Activated CD8-positive, alpha-beta T cell treated with anti-CD3 and anti-CD28 coated beads for 36 hours (primary cell): ENCODE measurements at regions not wholly inside any gene's neighbourhood (a gene's known extent, or its start where the extent isn't known, plus 50 kb on each side); places are given as distances from the start of the nearest gene placed in this dataset.

Experiments
- ATAC-seq: fragments of 200-7000 bp; cut with Tn5 transposase; one replicate; pipeline ENCODE4 v1.10.0; 2021; ENCODE audit warnings: mild to moderate bottlenecking, moderate library complexity
- CTCF ChIA-PET: fragments of 350-600 bp; sonication (Branson Sonifier 250); formaldehyde crosslinking; loops from one replicate; lab custom pipeline; 2021; ENCODE audit warnings: antibody characterized with exemption; lab: Charles Lee
- POLR2A ChIA-PET: fragments of 350-600 bp; sonication (Branson Sonifier 250); formaldehyde crosslinking; loops from one replicate; lab custom pipeline; 2021; ENCODE audit warnings: antibody characterized with exemption; lab: Charles Lee
- DNase-seq: peaks from one replicate; pipeline ENCODE4 v3.0.0-alpha.2; 2020
- H3K27ac Mint-ChIP-seq: one replicate; pipeline ENCODE4 v1.8.0; 2021; ENCODE audit warnings: mild to moderate bottlenecking, mixed read lengths
- H3K27me3 Mint-ChIP-seq: one replicate; pipeline ENCODE4 v1.8.0; 2021; ENCODE audit warnings: mixed read lengths
- H3K36me3 Mint-ChIP-seq: one replicate; pipeline ENCODE4 v1.8.0; 2021; ENCODE audit warnings: low read depth, mixed read lengths
- H3K4me1 Mint-ChIP-seq: one replicate; pipeline ENCODE4 v1.8.0; 2021; ENCODE audit warnings: low read depth, mixed read lengths
- H3K4me3 Mint-ChIP-seq: one replicate; pipeline ENCODE4 v1.8.0; 2021; ENCODE audit warnings: mild to moderate bottlenecking, moderate library complexity, mixed read lengths
- H3K9me3 Mint-ChIP-seq: one replicate; pipeline ENCODE4 v1.8.0; 2021; ENCODE audit warnings: mixed read lengths
- intact Hi-C: fragments of 100-400 bp; cut with micrococcal nuclease; formaldehyde crosslinking; loops from one replicate; pipeline ENCODE4 v1.10.0; 2022
- TF ChIP-seq, protein P1 (sequence below): fragments of 200-600 bp; IDR thresholded peaks from one replicate; pipeline ENCODE4 v1.8.0; 2022; ENCODE audit warnings: antibody characterized with exemption, mild to moderate bottlenecking

DNA sequence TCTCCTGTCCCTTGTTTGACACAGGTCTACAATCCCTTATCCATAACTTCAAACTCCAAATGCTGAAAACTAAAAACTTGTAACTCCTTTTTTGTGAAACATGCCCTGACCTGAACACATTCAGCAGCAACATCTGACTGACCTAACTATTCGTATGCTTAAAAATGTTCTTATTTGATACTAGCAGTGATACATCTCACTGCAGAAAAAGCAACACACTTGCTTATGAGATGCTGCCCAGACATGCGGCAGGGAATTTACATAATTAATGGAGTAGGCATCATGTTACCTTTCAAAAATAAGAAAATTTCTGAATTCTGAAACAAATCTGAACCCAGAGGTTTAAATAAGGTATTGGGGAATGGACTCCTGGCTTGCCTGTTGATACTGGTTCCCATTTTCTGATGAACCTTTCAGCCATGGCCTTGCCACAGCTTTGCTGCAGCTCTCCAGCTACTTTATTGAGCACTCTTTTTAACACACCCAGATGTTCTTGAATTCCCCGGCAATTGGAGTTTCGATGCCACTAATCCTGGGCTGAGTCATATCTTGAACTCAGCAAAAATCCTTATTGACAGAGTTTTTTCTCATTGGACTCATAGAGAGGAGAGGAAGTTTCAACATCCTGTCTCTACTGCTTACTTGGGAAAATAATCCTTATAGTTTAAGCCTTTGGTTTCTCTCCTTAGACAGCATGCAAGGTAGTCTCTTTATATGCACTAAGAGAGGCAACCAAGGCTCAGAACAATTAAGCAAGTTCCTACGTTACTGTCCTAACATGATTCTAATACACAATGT is 296.6 kb upstream of the LMCD1 start:
- Mint-ChIP-seq H3K4me1 (no peaks in the 10 kb centered on the region), H3K27ac (no peak overlapping the region), H3K4me3 (no peak overlapping the region), H3K27me3 (peaks cover 4% of the 10 kb centered on the region), H3K9me3 (no peaks in the 10 kb centered on the region), H3K36me3 (no peaks in the 10 kb centered on the region)
- TF ChIP-seq, protein P1, sequence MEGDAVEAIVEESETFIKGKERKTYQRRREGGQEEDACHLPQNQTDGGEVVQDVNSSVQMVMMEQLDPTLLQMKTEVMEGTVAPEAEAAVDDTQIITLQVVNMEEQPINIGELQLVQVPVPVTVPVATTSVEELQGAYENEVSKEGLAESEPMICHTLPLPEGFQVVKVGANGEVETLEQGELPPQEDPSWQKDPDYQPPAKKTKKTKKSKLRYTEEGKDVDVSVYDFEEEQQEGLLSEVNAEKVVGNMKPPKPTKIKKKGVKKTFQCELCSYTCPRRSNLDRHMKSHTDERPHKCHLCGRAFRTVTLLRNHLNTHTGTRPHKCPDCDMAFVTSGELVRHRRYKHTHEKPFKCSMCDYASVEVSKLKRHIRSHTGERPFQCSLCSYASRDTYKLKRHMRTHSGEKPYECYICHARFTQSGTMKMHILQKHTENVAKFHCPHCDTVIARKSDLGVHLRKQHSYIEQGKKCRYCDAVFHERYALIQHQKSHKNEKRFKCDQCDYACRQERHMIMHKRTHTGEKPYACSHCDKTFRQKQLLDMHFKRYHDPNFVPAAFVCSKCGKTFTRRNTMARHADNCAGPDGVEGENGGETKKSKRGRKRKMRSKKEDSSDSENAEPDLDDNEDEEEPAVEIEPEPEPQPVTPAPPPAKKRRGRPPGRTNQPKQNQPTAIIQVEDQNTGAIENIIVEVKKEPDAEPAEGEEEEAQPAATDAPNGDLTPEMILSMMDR, result no peak
- CTCF ChIA-PET, result no interaction called here
- intact Hi-C loops, result no loop called here
- no peak for ATAC-seq
- POLR2A ChIA-PET, result no interaction called here
- no peak for DNase-seq

DNA sequence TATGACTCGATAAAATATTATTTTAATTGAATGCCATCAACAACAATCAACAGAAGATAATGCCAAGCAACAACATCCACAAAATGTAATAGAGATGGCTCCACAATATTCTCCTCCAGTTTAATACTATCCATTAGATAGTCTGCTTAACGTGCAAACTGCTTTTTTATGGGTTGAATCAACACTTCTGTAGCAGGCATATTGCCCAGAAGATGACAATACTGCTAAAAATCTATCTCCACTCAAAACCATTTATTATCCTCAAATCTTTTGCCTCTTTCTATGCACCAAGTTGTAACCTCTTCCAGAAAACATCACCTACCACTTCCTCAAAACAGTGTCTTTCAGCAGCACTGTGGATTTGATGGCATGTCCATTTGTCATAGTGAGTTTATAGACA is 295.7 kb upstream of the LMCD1 start:
- intact Hi-C loops, result no loop called here
- DNase-seq, result no peak
- TF ChIP-seq, protein P1, result no peak
- CTCF ChIA-PET, result no interaction called here
- H3K9me3 Mint-ChIP-seq, result no peaks in the 10 kb centered on the region
- no peaks in the 10 kb centered on the region for H3K4me1 Mint-ChIP-seq
- H3K27ac Mint-ChIP-seq, result no peak overlapping the region
- no peak for ATAC-seq
- H3K36me3 Mint-ChIP-seq, result no peaks in the 10 kb centered on the region
- POLR2A ChIA-PET, result no interaction called here
- H3K27me3 Mint-ChIP-seq, result peaks cover 6% of the 10 kb centered on the region
- no peak overlapping the region for H3K4me3 Mint-ChIP-seq

DNA sequence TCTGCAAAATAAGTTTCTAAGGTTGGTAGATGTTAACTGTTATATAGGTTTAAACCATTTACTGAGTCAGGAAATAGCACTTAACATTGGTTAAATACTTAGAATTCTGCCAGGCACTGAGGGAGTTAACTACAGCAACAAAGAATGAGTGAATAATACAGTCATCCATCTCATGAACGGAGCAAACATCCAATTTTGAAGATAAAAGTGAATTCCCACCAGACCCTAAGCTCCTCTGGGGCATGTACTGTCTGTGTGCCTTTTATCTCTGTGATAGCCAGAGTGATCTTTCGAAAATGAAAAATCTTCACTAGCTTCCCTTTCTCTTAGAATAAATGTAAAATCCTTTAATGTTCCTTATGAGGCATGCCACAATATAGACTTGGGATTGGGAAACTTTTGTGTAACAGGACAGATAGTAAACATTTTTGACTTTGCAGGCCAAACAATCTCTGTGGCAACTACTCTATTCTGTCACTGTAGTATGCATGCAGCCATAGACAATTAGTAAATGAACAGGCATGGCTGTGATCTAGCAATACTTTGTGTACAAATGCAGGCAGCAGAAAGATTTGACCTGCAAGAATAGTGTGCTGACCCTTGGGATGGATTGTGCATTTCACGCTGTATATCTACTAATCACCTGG is 294.5 kb upstream of the LMCD1 start:
- no peak for ATAC-seq
- CTCF ChIA-PET, result no interaction called here

DNA sequence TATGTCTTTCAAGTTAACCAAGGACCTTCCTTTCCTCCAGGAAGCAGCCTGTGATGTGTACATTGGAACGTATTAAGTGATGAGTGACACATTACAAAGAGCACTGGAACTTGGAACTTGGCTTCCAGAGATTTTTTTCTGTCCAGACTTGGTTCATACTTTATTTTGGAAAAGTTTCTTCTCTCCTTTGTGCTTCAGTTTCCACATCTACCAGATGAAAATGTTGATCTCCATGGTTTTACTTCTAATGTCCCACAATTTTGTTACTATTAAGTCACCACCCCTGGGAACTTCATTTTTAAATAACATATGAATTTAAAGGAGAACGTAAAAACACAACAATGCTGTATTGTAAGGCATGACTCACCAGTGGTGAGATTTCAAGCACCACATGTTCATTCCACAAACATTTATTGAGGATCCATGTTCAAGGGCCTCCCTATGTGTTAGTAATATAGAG is 290.7 kb upstream of the LMCD1 start:
- intact Hi-C loops, result no loop called here
- no peak for ATAC-seq
- POLR2A ChIA-PET, result no interaction called here

More for the DNA sequence above, 294.5 kb upstream of the LMCD1 start:
- POLR2A ChIA-PET, result no interaction called here
- no peak overlapping the region for H3K27ac Mint-ChIP-seq
- no peaks in the 10 kb centered on the region for H3K36me3 Mint-ChIP-seq
- H3K4me1 Mint-ChIP-seq, result no peaks in the 10 kb centered on the region
- DNase-seq, result no peak
- no peak overlapping the region for H3K4me3 Mint-ChIP-seq
- intact Hi-C loops, result no loop called here
- H3K27me3 Mint-ChIP-seq, result peaks cover 3% of the 10 kb centered on the region
- H3K9me3 Mint-ChIP-seq, result no peaks in the 10 kb centered on the region
- TF ChIP-seq, protein P1, result no peak

DNA sequence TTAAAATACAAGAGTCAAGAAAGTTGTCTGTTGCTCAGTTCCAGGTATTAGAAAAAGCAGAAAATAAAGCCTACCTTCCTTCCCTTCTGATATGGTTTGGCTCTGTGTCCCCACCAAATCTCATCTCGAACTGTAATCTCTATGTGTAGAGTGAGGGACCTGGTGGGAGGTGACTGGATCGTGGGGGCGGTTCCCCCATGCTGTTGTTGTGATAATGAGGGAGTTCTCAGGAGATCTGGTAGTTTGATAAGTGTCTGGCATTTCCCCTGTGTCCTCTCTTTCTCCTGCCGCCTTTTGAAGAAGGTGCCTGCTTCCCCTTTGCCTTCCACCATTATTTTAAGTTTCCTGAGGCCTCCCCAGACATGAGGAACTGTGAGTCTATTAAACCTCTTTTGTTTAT is 288.8 kb upstream of the LMCD1 start:
- ATAC-seq, result no peak
- no peak overlapping the region for H3K4me3 Mint-ChIP-seq
- TF ChIP-seq, protein P1, result no peak
- peaks cover 16% of the 10 kb centered on the region for H3K27me3 Mint-ChIP-seq
- intact Hi-C loops, result no loop called here
- H3K27ac Mint-ChIP-seq, result no peak overlapping the region
- H3K36me3 Mint-ChIP-seq, result no peaks in the 10 kb centered on the region
- no peaks in the 10 kb centered on the region for H3K9me3 Mint-ChIP-seq
- H3K4me1 Mint-ChIP-seq, result no peaks in the 10 kb centered on the region
- no peak for DNase-seq
- CTCF ChIA-PET, result no interaction called here
- POLR2A ChIA-PET, result no interaction called here

More for the DNA sequence above, 290.7 kb upstream of the LMCD1 start:
- Mint-ChIP-seq H3K36me3 (no peaks in the 10 kb centered on the region), H3K4me3 (no peak overlapping the region), H3K27ac (no peak overlapping the region), H3K4me1 (no peaks in the 10 kb centered on the region), H3K9me3 (no peaks in the 10 kb centered on the region), H3K27me3 (peaks cover 17% of the 10 kb centered on the region)
- CTCF ChIA-PET, result no interaction called here
- TF ChIP-seq, protein P1, result no peak
- no peak for DNase-seq
